ENCODE measurements at regions not wholly inside any gene's neighbourhood (a gene's known extent, or its start where the extent isn't known, plus 50 kb on each side); places are given as distances from the start of the nearest gene placed in this dataset.
"Not testable (repeated sequence)": the region's sequence is repeated elsewhere in the genome, so short reads cannot be mapped to it uniquely, and the experiment has no call there.

GRCh38 chr18:27298214-27298804 is 113.2 kb upstream of the CHST9 start:
- Histone ChIP-seq H3K4me3 (ENCODE audit: low read depth in 1 of 2, low read length in 2 of 2) (no peak overlapping the region), H3K9ac (ENCODE audit: low read depth in 1 of 2, low read length in 2 of 2) (no peak overlapping the region), H3K27ac (ENCODE audit: low read depth, low read length) (no peak overlapping the region), H3K36me3 (ENCODE audit: control insufficient read depth in 1 of 2, insufficient read depth in 2 of 2, low read length in 2 of 2) (no peaks in the 10 kb centered on the region), H3K4me1 (ENCODE audit: control insufficient read depth in 1 of 2, insufficient read depth in 2 of 2, low read length in 2 of 2) (no peaks in the 10 kb centered on the region), H3K27me3 (ENCODE audit: control insufficient read depth in 1 of 2, insufficient read depth in 2 of 2, low read length in 2 of 2) (no peaks in the 10 kb centered on the region), H3K9me3 (ENCODE audit: control insufficient read depth in 1 of 2, low read length in 2 of 2) (no peaks in the 10 kb centered on the region)

- not testable (repeated sequence) for H3K4me1 ChIP-seq (ENCODE audit: control insufficient read depth in 1 of 2, insufficient read depth in 2 of 2, low read length in 2 of 2); H3K27me3 ChIP-seq (ENCODE audit: control insufficient read depth in 1 of 2, insufficient read depth in 2 of 2, low read length in 2 of 2); H3K27ac ChIP-seq (ENCODE audit: low read depth, low read length); H3K4me3 ChIP-seq (ENCODE audit: low read depth in 1 of 2, low read length in 2 of 2); H3K9me3 ChIP-seq (ENCODE audit: control insufficient read depth in 1 of 2, low read length in 2 of 2); H3K9ac ChIP-seq (ENCODE audit: low read depth in 1 of 2, low read length in 2 of 2); H3K36me3 ChIP-seq (ENCODE audit: control insufficient read depth in 1 of 2, insufficient read depth in 2 of 2, low read length in 2 of 2)
Observed at GRCh38 chr18:27285973-27286562, 101.0 kb upstream of the CHST9 start.

GRCh38 chr18:27278131-27278530 is 93.0 kb upstream of the CHST9 start:
- Histone ChIP-seq H3K4me3 (ENCODE audit: low read depth in 1 of 2, low read length in 2 of 2) (no peak overlapping the region), H3K9ac (ENCODE audit: low read depth in 1 of 2, low read length in 2 of 2) (no peak overlapping the region), H3K27ac (ENCODE audit: low read depth, low read length) (no peak overlapping the region), H3K4me1 (ENCODE audit: control insufficient read depth in 1 of 2, insufficient read depth in 2 of 2, low read length in 2 of 2) (no peaks in the 10 kb centered on the region), H3K27me3 (ENCODE audit: control insufficient read depth in 1 of 2, insufficient read depth in 2 of 2, low read length in 2 of 2) (no peaks in the 10 kb centered on the region), H3K36me3 (ENCODE audit: control insufficient read depth in 1 of 2, insufficient read depth in 2 of 2, low read length in 2 of 2) (no peaks in the 10 kb centered on the region), H3K9me3 (ENCODE audit: control insufficient read depth in 1 of 2, low read length in 2 of 2) (no peaks in the 10 kb centered on the region)

- no peak overlapping the region for H3K4me3 ChIP-seq (ENCODE audit: low read depth in 1 of 2, low read length in 2 of 2)
- no peak overlapping the region for H3K9ac ChIP-seq (ENCODE audit: low read depth in 1 of 2, low read length in 2 of 2)
- no peaks in the 10 kb centered on the region for H3K36me3 ChIP-seq (ENCODE audit: control insufficient read depth in 1 of 2, insufficient read depth in 2 of 2, low read length in 2 of 2)
- H3K4me1 ChIP-seq (ENCODE audit: control insufficient read depth in 1 of 2, insufficient read depth in 2 of 2, low read length in 2 of 2), result no peaks in the 10 kb centered on the region
- no peaks in the 10 kb centered on the region for H3K9me3 ChIP-seq (ENCODE audit: control insufficient read depth in 1 of 2, low read length in 2 of 2)
- no peaks in the 10 kb centered on the region for H3K27me3 ChIP-seq (ENCODE audit: control insufficient read depth in 1 of 2, insufficient read depth in 2 of 2, low read length in 2 of 2)
- no peak overlapping the region for H3K27ac ChIP-seq (ENCODE audit: low read depth, low read length)
Observed at GRCh38 chr18:27277554-27277953, 92.4 kb upstream of the CHST9 start.

GRCh38 chr18:27276886-27277285 is 91.8 kb upstream of the CHST9 start:
- H3K36me3 ChIP-seq (ENCODE audit: control insufficient read depth in 1 of 2, insufficient read depth in 2 of 2, low read length in 2 of 2), result no peaks in the 10 kb centered on the region
- H3K27me3 ChIP-seq (ENCODE audit: control insufficient read depth in 1 of 2, insufficient read depth in 2 of 2, low read length in 2 of 2), result no peaks in the 10 kb centered on the region
- no peaks in the 10 kb centered on the region for H3K4me1 ChIP-seq (ENCODE audit: control insufficient read depth in 1 of 2, insufficient read depth in 2 of 2, low read length in 2 of 2)
- no peak overlapping the region for H3K4me3 ChIP-seq (ENCODE audit: low read depth in 1 of 2, low read length in 2 of 2)
- H3K9me3 ChIP-seq (ENCODE audit: control insufficient read depth in 1 of 2, low read length in 2 of 2), result no peaks in the 10 kb centered on the region
- H3K9ac ChIP-seq (ENCODE audit: low read depth in 1 of 2, low read length in 2 of 2), result no peak overlapping the region
- H3K27ac ChIP-seq (ENCODE audit: low read depth, low read length), result no peak overlapping the region

- H3K9me3 ChIP-seq (ENCODE audit: control insufficient read depth in 1 of 2, low read length in 2 of 2), result no peaks in the 10 kb centered on the region
- H3K9ac ChIP-seq (ENCODE audit: low read depth in 1 of 2, low read length in 2 of 2), result no peak overlapping the region
- H3K36me3 ChIP-seq (ENCODE audit: control insufficient read depth in 1 of 2, insufficient read depth in 2 of 2, low read length in 2 of 2), result no peaks in the 10 kb centered on the region
- no peak overlapping the region for H3K4me3 ChIP-seq (ENCODE audit: low read depth in 1 of 2, low read length in 2 of 2)
- no peaks in the 10 kb centered on the region for H3K27me3 ChIP-seq (ENCODE audit: control insufficient read depth in 1 of 2, insufficient read depth in 2 of 2, low read length in 2 of 2)
- no peaks in the 10 kb centered on the region for H3K4me1 ChIP-seq (ENCODE audit: control insufficient read depth in 1 of 2, insufficient read depth in 2 of 2, low read length in 2 of 2)
- no peak overlapping the region for H3K27ac ChIP-seq (ENCODE audit: low read depth, low read length)
Observed at GRCh38 chr18:27276479-27276878, 91.4 kb upstream of the CHST9 start.

GRCh38 chr18:27274901-27275300 is 89.8 kb upstream of the CHST9 start:
- no peaks in the 10 kb centered on the region for H3K9me3 ChIP-seq (ENCODE audit: control insufficient read depth in 1 of 2, low read length in 2 of 2)
- no peak overlapping the region for H3K9ac ChIP-seq (ENCODE audit: low read depth in 1 of 2, low read length in 2 of 2)
- no peak overlapping the region for H3K4me3 ChIP-seq (ENCODE audit: low read depth in 1 of 2, low read length in 2 of 2)
- no peaks in the 10 kb centered on the region for H3K36me3 ChIP-seq (ENCODE audit: control insufficient read depth in 1 of 2, insufficient read depth in 2 of 2, low read length in 2 of 2)
- H3K27me3 ChIP-seq (ENCODE audit: control insufficient read depth in 1 of 2, insufficient read depth in 2 of 2, low read length in 2 of 2), result no peaks in the 10 kb centered on the region
- no peak overlapping the region for H3K27ac ChIP-seq (ENCODE audit: low read depth, low read length)
- H3K4me1 ChIP-seq (ENCODE audit: control insufficient read depth in 1 of 2, insufficient read depth in 2 of 2, low read length in 2 of 2), result no peaks in the 10 kb centered on the region

GRCh38 chr18:27270508-27270907 is 85.4 kb upstream of the CHST9 start:
- H3K9ac ChIP-seq (ENCODE audit: low read depth in 1 of 2, low read length in 2 of 2), result no peak overlapping the region
- no peak overlapping the region for H3K4me3 ChIP-seq (ENCODE audit: low read depth in 1 of 2, low read length in 2 of 2)
- no peaks in the 10 kb centered on the region for H3K27me3 ChIP-seq (ENCODE audit: control insufficient read depth in 1 of 2, insufficient read depth in 2 of 2, low read length in 2 of 2)
- no peaks in the 10 kb centered on the region for H3K9me3 ChIP-seq (ENCODE audit: control insufficient read depth in 1 of 2, low read length in 2 of 2)
- H3K36me3 ChIP-seq (ENCODE audit: control insufficient read depth in 1 of 2, insufficient read depth in 2 of 2, low read length in 2 of 2), result no peaks in the 10 kb centered on the region
- H3K4me1 ChIP-seq (ENCODE audit: control insufficient read depth in 1 of 2, insufficient read depth in 2 of 2, low read length in 2 of 2), result no peaks in the 10 kb centered on the region
- H3K27ac ChIP-seq (ENCODE audit: low read depth, low read length), result no peak overlapping the region

GRCh38 chr18:27263369-27263768 is 78.3 kb upstream of the CHST9 start:
- H3K4me3 ChIP-seq (ENCODE audit: low read depth in 1 of 2, low read length in 2 of 2), result no peak overlapping the region
- H3K9me3 ChIP-seq (ENCODE audit: control insufficient read depth in 1 of 2, low read length in 2 of 2), result peaks cover 0 to 3% of the 10 kb centered on the region in 2 donors
- H3K4me1 ChIP-seq (ENCODE audit: control insufficient read depth in 1 of 2, insufficient read depth in 2 of 2, low read length in 2 of 2), result no peaks in the 10 kb centered on the region
- H3K9ac ChIP-seq (ENCODE audit: low read depth in 1 of 2, low read length in 2 of 2), result no peak overlapping the region
- H3K36me3 ChIP-seq (ENCODE audit: control insufficient read depth in 1 of 2, insufficient read depth in 2 of 2, low read length in 2 of 2), result no peaks in the 10 kb centered on the region
- H3K27ac ChIP-seq (ENCODE audit: low read depth, low read length), result no peak overlapping the region
- H3K27me3 ChIP-seq (ENCODE audit: control insufficient read depth in 1 of 2, insufficient read depth in 2 of 2, low read length in 2 of 2), result no peaks in the 10 kb centered on the region

GRCh38 chr18:27261769-27262549 is 76.9 kb upstream of the CHST9 start:
- Histone ChIP-seq H3K9me3 (ENCODE audit: control insufficient read depth in 1 of 2, low read length in 2 of 2) (peaks cover 0 to 3% of the 10 kb centered on the region in 2 donors), H3K36me3 (ENCODE audit: control insufficient read depth in 1 of 2, insufficient read depth in 2 of 2, low read length in 2 of 2) (no peaks in the 10 kb centered on the region), H3K9ac (ENCODE audit: low read depth in 1 of 2, low read length in 2 of 2) (no peak overlapping the region), H3K4me1 (ENCODE audit: control insufficient read depth in 1 of 2, insufficient read depth in 2 of 2, low read length in 2 of 2) (no peaks in the 10 kb centered on the region), H3K27me3 (ENCODE audit: control insufficient read depth in 1 of 2, insufficient read depth in 2 of 2, low read length in 2 of 2) (no peaks in the 10 kb centered on the region), H3K4me3 (ENCODE audit: low read depth in 1 of 2, low read length in 2 of 2) (no peak overlapping the region), H3K27ac (ENCODE audit: low read depth, low read length) (no peak overlapping the region)
